ENCODE measurements at regions not wholly inside any gene's neighbourhood (a gene's known extent, or its start where the extent isn't known, plus 50 kb on each side); places are given as distances from the start of the nearest gene placed in this dataset.

DNA sequence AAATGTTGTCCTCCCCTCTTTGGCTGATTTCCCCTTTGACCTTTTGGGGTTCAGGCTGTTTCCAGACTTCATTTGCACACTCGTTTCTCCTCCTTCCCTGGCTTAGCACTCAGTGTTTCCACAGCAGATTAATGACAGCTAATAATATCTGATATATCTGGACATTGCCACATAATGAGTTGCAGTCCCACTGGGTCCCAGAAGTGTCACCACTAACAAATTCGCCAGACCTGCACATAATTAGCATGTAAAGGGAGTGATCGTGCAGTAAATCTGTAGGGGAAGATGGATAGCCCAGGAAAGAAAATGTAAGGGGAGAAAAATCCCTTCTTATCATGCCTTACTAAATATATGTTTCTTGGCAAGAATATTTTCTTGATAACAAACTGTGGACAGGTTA is 922.1 kb downstream of the TFAP2A start:
- H3K4me3 ChIP-seq = no peak overlapping the region
- ATAC-seq (no peak), DNase-seq (no peak)
- TF ChIP-seq, protein P1, sequence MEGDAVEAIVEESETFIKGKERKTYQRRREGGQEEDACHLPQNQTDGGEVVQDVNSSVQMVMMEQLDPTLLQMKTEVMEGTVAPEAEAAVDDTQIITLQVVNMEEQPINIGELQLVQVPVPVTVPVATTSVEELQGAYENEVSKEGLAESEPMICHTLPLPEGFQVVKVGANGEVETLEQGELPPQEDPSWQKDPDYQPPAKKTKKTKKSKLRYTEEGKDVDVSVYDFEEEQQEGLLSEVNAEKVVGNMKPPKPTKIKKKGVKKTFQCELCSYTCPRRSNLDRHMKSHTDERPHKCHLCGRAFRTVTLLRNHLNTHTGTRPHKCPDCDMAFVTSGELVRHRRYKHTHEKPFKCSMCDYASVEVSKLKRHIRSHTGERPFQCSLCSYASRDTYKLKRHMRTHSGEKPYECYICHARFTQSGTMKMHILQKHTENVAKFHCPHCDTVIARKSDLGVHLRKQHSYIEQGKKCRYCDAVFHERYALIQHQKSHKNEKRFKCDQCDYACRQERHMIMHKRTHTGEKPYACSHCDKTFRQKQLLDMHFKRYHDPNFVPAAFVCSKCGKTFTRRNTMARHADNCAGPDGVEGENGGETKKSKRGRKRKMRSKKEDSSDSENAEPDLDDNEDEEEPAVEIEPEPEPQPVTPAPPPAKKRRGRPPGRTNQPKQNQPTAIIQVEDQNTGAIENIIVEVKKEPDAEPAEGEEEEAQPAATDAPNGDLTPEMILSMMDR (IDR thresholded peaks at IDR 0.05 in 4 of 5, conservative IDR thresholded peaks at IDR 0.05 in 1 of 5) = no peak
- TF ChIP-seq POLR2A (IDR thresholded peaks at IDR 0.05) = no peak
- no peaks in the 10 kb centered on the region for H3K27me3 ChIP-seq
- no peaks in the 10 kb centered on the region for H3K36me3 ChIP-seq
- intact Hi-C loops (cut with DNase I; ENCODE audit: low total_unique reads) = no loop called here
- in situ Hi-C loops (cut with MboI; ENCODE audit: low sequenced_read_pairs in 4 of 4) = no loop called here
- H3K9me3 ChIP-seq = no peaks in the 10 kb centered on the region
- H3K27ac ChIP-seq = no peak overlapping the region
- H3K4me1 ChIP-seq = no peaks in the 10 kb centered on the region

GRCh38 chr6:9487128-9487527 is 927.7 kb downstream of the TFAP2A start:
- intact Hi-C loops (cut with DNase I; ENCODE audit: low total_unique reads) = no loop called here
- in situ Hi-C loops (cut with MboI; ENCODE audit: low sequenced_read_pairs in 4 of 4) = no loop called here

DNA sequence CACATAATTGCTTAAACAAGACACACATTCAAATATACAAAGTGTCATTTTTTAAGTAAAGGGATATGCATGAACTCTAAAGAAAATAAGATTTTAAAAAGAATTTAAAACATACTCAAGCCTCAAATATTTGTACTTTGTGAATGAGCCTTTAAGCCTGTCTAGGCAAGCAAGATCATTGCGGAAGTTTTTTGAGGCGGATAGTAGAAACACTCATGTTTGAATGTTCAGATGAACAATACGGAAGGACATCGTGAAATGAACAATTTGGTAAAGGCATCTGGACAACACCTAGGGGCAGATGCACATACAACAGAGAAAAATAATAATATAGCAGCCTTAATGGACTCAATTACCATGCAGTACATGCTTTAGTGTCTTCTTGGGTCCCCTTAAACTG is 928.9 kb downstream of the TFAP2A start:
- no peak for ATAC-seq
- in situ Hi-C loops (cut with MboI; ENCODE audit: low sequenced_read_pairs in 4 of 4) = no loop called here
- Histone ChIP-seq H3K36me3 (no peaks in the 10 kb centered on the region), H3K9me3 (no peaks in the 10 kb centered on the region), H3K27me3 (no peaks in the 10 kb centered on the region), H3K27ac (no peak overlapping the region), H3K4me3 (no peak overlapping the region), H3K4me1 (no peaks in the 10 kb centered on the region)
- intact Hi-C loops (cut with DNase I; ENCODE audit: low total_unique reads) = no loop called here
- TF ChIP-seq, protein P1 (IDR thresholded peaks at IDR 0.05 in 4 of 5, conservative IDR thresholded peaks at IDR 0.05 in 1 of 5) = no peak
- TF ChIP-seq POLR2A (IDR thresholded peaks at IDR 0.05) = no peak
- DNase-seq = no peak

More at GRCh38 chr6:9487128-9487527, 927.7 kb downstream of the TFAP2A start:
- Histone ChIP-seq H3K27ac (no peak overlapping the region), H3K36me3 (no peaks in the 10 kb centered on the region), H3K27me3 (no peaks in the 10 kb centered on the region), H3K9me3 (no peaks in the 10 kb centered on the region), H3K4me3 (no peak overlapping the region), H3K4me1 (no peaks in the 10 kb centered on the region)
- ATAC-seq (no peak), DNase-seq (no peak)
- TF ChIP-seq, protein P1 (IDR thresholded peaks at IDR 0.05 in 4 of 5, conservative IDR thresholded peaks at IDR 0.05 in 1 of 5) = no peak
- no peak for TF ChIP-seq POLR2A (IDR thresholded peaks at IDR 0.05)

DNA sequence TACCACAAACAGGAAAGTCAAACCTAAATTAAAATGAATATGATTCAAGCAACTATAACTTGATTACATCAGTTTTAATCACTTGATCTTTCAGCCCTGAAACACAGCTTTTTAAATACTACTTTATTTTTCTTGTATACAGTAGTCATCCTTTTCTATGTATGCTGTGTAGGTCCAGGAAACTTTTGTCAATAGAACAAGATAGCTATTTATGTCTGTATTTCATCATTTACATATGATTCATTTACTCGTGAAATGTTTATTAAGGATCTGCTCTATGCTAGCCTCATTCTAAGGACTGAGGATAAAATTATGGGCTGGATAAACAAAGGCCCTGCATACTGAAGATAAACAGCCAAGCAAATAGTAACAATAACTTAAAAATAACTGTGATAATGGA is 930.2 kb downstream of the TFAP2A start:
- TF ChIP-seq, protein P1 (IDR thresholded peaks at IDR 0.05 in 4 of 5, conservative IDR thresholded peaks at IDR 0.05 in 1 of 5) = no peak
- no peak for TF ChIP-seq POLR2A (IDR thresholded peaks at IDR 0.05)
- ATAC-seq (no peak), DNase-seq (no peak)
- in situ Hi-C loops (cut with MboI; ENCODE audit: low sequenced_read_pairs in 4 of 4) = no loop called here
- Histone ChIP-seq H3K27me3 (no peaks in the 10 kb centered on the region), H3K9me3 (no peaks in the 10 kb centered on the region), H3K27ac (no peak overlapping the region), H3K4me3 (no peak overlapping the region), H3K36me3 (no peaks in the 10 kb centered on the region), H3K4me1 (no peaks in the 10 kb centered on the region)
- intact Hi-C loops (cut with DNase I; ENCODE audit: low total_unique reads) = no loop called here

- Histone ChIP-seq H3K4me3 (no peak overlapping the region), H3K4me1 (no peaks in the 10 kb centered on the region), H3K27ac (no peak overlapping the region), H3K36me3 (no peaks in the 10 kb centered on the region), H3K9me3 (no peaks in the 10 kb centered on the region), H3K27me3 (no peaks in the 10 kb centered on the region)
- in situ Hi-C loops (cut with MboI; ENCODE audit: low sequenced_read_pairs in 4 of 4) (no loop called here), intact Hi-C loops (cut with DNase I; ENCODE audit: low total_unique reads) (no loop called here)
- no peak for TF ChIP-seq POLR2A (IDR thresholded peaks at IDR 0.05)
- TF ChIP-seq, protein P1 (IDR thresholded peaks at IDR 0.05 in 4 of 5, conservative IDR thresholded peaks at IDR 0.05 in 1 of 5) = no peak
- DNase-seq (no peak), ATAC-seq (no peak)
These were observed 930.8 kb downstream of the TFAP2A start for GRCh38 chr6:9484091-9484490.

Data from gastrocnemius medialis (tissue), 4 donors.